ENCODE measurements at regions not wholly inside any gene's neighbourhood (a gene's known extent, or its start where the extent isn't known, plus 50 kb on each side); places are given as distances from the start of the nearest gene placed in this dataset.

DNA sequence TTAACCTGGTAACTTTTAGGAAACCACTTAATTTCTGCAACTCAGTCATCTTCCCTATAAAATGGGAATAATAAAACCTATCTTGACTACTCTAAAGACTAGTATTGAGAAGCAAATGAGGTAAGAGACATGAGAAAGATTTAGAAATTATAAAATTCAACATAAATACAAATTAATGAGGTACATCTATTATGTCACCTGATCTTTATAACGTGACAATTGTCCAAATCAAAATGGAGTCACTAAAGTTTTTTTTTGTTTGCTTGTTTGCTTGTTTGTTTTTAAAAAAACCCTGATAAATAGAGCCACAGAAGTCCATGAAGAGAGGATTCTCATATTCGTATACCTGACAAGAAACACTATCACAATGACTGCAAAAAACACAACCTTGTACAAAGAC is 242.8 kb downstream of the LRRN1 start:
- no peak overlapping the region for H3K4me3 ChIP-seq (ENCODE audit: control insufficient read depth, low read depth, low read length)
- TF ChIP-seq, protein P1, sequence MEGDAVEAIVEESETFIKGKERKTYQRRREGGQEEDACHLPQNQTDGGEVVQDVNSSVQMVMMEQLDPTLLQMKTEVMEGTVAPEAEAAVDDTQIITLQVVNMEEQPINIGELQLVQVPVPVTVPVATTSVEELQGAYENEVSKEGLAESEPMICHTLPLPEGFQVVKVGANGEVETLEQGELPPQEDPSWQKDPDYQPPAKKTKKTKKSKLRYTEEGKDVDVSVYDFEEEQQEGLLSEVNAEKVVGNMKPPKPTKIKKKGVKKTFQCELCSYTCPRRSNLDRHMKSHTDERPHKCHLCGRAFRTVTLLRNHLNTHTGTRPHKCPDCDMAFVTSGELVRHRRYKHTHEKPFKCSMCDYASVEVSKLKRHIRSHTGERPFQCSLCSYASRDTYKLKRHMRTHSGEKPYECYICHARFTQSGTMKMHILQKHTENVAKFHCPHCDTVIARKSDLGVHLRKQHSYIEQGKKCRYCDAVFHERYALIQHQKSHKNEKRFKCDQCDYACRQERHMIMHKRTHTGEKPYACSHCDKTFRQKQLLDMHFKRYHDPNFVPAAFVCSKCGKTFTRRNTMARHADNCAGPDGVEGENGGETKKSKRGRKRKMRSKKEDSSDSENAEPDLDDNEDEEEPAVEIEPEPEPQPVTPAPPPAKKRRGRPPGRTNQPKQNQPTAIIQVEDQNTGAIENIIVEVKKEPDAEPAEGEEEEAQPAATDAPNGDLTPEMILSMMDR (IDR thresholded peaks at IDR 0.05; ENCODE audit: control insufficient read depth, insufficient read depth, low read depth, low read length, missing control alignments) = no peak
- no peak for DNase-seq (ENCODE audit: low read depth)

DNA sequence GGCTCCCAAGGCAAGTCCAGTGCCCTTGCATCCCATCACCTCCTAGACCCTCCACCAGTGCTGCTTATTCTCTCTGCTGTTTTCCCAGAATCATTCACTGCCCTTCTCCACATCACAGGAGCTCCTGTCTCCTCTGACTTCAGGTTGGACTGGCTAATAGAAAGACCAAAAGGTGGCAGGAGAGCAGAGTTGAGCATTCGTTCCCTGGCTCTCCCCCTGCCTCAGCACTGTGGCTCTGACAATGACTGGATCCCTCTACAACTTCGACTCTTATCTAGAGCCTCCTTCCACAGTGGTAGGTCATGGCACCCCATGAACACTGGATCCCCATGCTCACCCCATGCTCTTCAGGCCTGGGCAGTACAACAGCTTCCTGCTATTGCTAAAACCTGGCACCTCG is 243.6 kb downstream of the LRRN1 start:
- TF ChIP-seq, protein P1 (IDR thresholded peaks at IDR 0.05; ENCODE audit: control insufficient read depth, insufficient read depth, low read depth, low read length, missing control alignments) = no peak
- DNase-seq (ENCODE audit: low read depth) = no peak
- no peak overlapping the region for H3K4me3 ChIP-seq (ENCODE audit: control insufficient read depth, low read depth, low read length)

DNA sequence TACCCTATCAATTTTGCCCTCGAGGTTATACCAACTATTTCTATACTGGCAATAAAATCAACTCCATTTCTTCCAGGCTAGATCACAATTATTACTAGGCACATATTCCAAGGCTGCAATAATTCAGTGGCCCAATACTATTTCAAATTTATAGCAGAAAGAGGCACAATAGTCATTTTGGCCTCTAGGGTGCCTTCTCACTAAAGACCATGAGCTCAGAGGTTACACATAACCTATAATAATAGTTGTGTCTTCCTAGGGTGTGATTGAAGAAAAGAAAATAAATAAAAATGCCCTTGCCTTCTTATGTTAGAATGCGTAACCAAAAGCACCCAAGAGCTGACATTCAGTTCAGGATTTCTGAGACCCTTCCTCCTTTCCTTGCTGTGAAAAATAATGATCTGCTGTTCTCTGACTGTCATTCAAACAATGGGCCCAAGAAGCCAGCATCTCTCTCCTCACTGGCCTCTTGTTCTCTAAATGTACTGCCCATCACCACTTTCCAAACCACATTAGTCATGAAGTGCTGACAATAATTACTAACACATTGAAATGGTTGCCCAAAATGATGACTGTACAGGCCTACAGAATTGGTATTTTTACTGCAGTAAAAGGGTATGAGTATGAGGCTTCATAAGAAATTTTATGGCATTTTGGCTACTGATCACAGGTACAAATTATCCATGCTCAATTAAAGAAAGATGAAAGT is 244.8 kb downstream of the LRRN1 start:
- TF ChIP-seq, protein P1 (IDR thresholded peaks at IDR 0.05; ENCODE audit: control insufficient read depth, insufficient read depth, low read depth, low read length, missing control alignments) = no peak
- DNase-seq (ENCODE audit: low read depth) = no peak
- no peak overlapping the region for H3K4me3 ChIP-seq (ENCODE audit: control insufficient read depth, low read depth, low read length)

DNA sequence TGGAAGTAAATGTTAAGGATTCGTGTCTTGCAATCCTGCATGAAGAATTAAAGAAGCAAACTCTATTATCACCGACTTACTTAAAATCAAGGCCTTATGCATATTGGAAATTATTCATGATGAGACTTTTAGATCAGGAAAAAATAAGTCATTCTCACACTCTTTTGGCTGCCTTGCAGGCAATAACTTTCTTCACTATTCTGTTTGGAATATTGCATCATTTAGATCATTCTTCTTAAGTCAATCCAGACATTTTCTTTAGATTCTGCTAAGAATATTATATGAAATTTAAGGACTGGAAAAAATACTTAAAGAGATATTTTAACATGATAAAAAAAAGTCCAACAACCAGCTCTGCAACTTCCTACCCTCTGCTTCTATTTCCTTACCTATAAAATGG is 245.4 kb downstream of the LRRN1 start:
- no peak for DNase-seq (ENCODE audit: low read depth)
- H3K4me3 ChIP-seq (ENCODE audit: control insufficient read depth, low read depth, low read length) = no peak overlapping the region
- TF ChIP-seq, protein P1 (IDR thresholded peaks at IDR 0.05; ENCODE audit: control insufficient read depth, insufficient read depth, low read depth, low read length, missing control alignments) = no peak

DNA sequence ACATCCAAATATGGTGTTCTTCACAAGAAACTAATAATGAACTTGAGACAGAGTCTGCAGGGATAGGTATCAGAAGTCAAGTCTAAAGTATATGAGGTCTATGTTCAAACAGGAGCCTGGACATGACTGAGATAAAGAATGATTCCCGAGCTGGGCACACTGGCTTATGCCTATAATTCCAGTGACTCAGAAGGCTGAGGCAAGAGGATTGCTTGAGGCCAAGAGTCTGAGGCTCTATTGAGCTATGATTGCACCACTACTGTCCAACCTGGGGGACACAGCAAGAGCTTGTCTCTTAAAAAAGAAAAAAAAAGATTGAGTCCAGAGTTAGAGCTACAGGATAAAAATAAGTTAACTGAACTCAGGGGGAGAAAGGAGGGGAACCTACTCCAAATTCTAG is 246.5 kb downstream of the LRRN1 start:
- TF ChIP-seq, protein P1 (IDR thresholded peaks at IDR 0.05; ENCODE audit: control insufficient read depth, insufficient read depth, low read depth, low read length, missing control alignments) = no peak
- H3K4me3 ChIP-seq (ENCODE audit: control insufficient read depth, low read depth, low read length) = no peak overlapping the region
- no peak for DNase-seq (ENCODE audit: low read depth)

DNA sequence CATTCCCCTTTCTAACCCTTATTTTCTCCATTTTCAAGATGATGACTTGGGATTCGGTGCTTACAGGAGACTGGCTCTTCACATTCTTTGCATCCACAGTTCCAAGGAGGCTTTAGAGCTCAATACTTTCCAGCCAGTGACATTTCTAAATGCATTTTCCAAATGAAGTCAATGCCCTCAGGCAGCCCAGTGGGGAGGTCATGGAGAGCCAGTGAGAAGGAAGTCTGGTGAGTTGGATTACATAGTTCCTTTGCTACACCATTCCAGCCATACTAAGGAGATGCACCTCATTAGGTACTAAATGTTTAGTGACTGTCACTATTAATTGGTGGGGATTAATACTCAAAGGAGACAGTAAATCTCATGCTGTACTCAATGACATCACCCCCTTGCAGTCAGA is 248.1 kb downstream of the LRRN1 start:
- TF ChIP-seq, protein P1 (IDR thresholded peaks at IDR 0.05; ENCODE audit: control insufficient read depth, insufficient read depth, low read depth, low read length, missing control alignments) = no peak
- H3K4me3 ChIP-seq (ENCODE audit: control insufficient read depth, low read depth, low read length) = no peak overlapping the region
- no peak for DNase-seq (ENCODE audit: low read depth)

All from AG09309 (cell line).